Activated naive CD4-positive, alpha-beta T cell treated with anti-CD3 and anti-CD28 coated beads for 36 hours (primary cell): ENCODE measurements at regions not wholly inside any gene's neighbourhood (a gene's known extent, or its start where the extent isn't known, plus 50 kb on each side); places are given as distances from the start of the nearest gene placed in this dataset.

ENCODE experiments used
- CTCF ChIA-PET: fragments of 350-600 bp; sonication (Branson Sonifier 250); formaldehyde crosslinking; loops from one replicate; lab custom pipeline; 2021; ENCODE audit warnings: antibody characterized with exemption; lab: Charles Lee
- DNase-seq: peaks from one replicate; pipeline ENCODE4 v3.0.0-alpha.2; 2020
- H3K27ac Mint-ChIP-seq: one replicate; pipeline ENCODE4 v1.8.0; 2021; ENCODE audit warnings: mild to moderate bottlenecking, mixed read lengths
- H3K27me3 Mint-ChIP-seq: one replicate; pipeline ENCODE4 v1.8.0; 2021; ENCODE audit warnings: low read depth, mixed read lengths
- H3K36me3 Mint-ChIP-seq: one replicate; pipeline ENCODE4 v1.8.0; 2021; ENCODE audit warnings: low read depth, mixed read lengths
- H3K4me1 Mint-ChIP-seq: one replicate; pipeline ENCODE4 v1.8.0; 2021; ENCODE audit warnings: low read depth, mixed read lengths
- H3K4me3 Mint-ChIP-seq: one replicate; pipeline ENCODE4 v1.8.0; 2021; ENCODE audit warnings: mild to moderate bottlenecking, moderate library complexity, mixed read lengths
- H3K9me3 Mint-ChIP-seq: one replicate; pipeline ENCODE4 v1.8.0; 2021; ENCODE audit warnings: mixed read lengths
- intact Hi-C: fragments of 100-400 bp; cut with micrococcal nuclease; formaldehyde crosslinking; loops from one replicate; pipeline ENCODE4 v1.15.1; 2023

DNA sequence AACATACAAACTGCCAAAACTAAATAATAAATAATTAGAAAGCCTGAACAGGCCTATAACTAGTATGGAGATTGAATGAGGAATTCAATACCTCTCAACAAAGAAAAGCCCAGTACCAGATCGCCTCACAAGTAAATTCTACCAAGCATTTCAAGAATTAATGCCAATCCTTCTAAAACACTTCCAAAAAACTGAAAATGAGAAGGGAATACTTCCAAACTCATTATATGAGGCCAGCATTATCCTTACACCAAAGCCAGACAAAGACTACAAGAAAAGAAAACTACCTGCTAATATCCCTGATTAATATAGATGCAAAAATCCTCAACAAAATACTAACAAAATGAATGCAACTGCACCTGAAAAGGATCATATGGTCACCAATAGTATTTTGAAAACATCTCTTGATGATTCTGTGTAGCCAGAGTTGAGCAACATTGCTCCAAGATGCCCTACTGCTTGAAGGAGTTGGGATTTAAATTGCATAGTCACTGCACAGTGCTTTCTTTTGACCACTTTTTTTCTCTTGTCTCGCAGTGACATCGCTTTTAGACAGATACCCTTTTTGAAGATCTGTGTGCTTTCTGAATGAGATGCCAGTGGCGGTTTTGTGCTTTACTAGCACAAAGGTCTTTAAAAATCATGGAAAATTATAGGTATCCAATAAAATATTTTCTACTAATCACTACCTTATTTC is 487.2 kb upstream of the RASGRP1 start:
- intact Hi-C loops: no loop called here
- peaks cover 3% of the 10 kb centered on the region for H3K36me3 Mint-ChIP-seq
- CTCF ChIA-PET: no interaction called here
- no peaks in the 10 kb centered on the region for H3K4me1 Mint-ChIP-seq
- H3K9me3 Mint-ChIP-seq: peaks cover 10% of the 10 kb centered on the region
- no peak overlapping the region for H3K27ac Mint-ChIP-seq
- no peak overlapping the region for H3K4me3 Mint-ChIP-seq
- no peak for DNase-seq
- H3K27me3 Mint-ChIP-seq: peaks cover 2% of the 10 kb centered on the region

GRCh38 chr15:39052323-39052705 is 487.7 kb upstream of the RASGRP1 start:
- DNase-seq: no peak
- H3K4me3 Mint-ChIP-seq: no peak overlapping the region
- H3K36me3 Mint-ChIP-seq: peaks cover 3% of the 10 kb centered on the region
- H3K4me1 Mint-ChIP-seq: no peaks in the 10 kb centered on the region
- peaks cover 10% of the 10 kb centered on the region for H3K9me3 Mint-ChIP-seq
- H3K27ac Mint-ChIP-seq: no peak overlapping the region
- CTCF ChIA-PET: no interaction called here
- intact Hi-C loops: no loop called here
- peaks cover 2% of the 10 kb centered on the region for H3K27me3 Mint-ChIP-seq

DNA sequence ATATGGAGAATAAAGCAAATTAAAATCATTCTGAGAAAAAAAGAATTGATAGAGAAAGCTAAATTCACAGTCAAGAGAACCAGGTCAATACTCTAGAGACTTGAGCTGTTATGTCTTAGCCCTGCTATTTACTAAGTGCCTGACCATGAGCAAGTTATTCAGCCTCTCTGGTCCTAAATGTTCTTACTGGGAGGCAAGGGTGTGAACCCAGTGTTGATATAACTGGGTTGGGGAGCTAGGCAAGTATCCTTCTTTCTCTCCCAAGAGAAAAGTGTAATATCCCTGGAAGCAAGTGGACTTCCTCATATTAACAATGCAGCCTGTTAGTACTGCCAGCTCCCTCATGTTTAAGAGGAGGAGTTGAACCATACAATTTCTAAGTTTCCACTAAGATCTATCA is 488.9 kb upstream of the RASGRP1 start:
- no peak overlapping the region for H3K27ac Mint-ChIP-seq
- intact Hi-C loops: no loop called here

GRCh38 chr15:39054128-39054732 is 489.6 kb upstream of the RASGRP1 start:
- Mint-ChIP-seq H3K4me3 (no peak overlapping the region), H3K27me3 (peaks cover 2% of the 10 kb centered on the region), H3K27ac (no peak overlapping the region), H3K9me3 (peaks cover 7% of the 10 kb centered on the region), H3K36me3 (peaks cover 3% of the 10 kb centered on the region), H3K4me1 (no peaks in the 10 kb centered on the region)
- DNase-seq: no peak
- CTCF ChIA-PET: no interaction called here
- intact Hi-C loops: no loop called here

More for the DNA sequence above, 488.9 kb upstream of the RASGRP1 start:
- H3K4me1 Mint-ChIP-seq: no peaks in the 10 kb centered on the region
- H3K9me3 Mint-ChIP-seq: peaks cover 10% of the 10 kb centered on the region
- peaks cover 3% of the 10 kb centered on the region for H3K36me3 Mint-ChIP-seq
- peaks cover 2% of the 10 kb centered on the region for H3K27me3 Mint-ChIP-seq
- CTCF ChIA-PET: no interaction called here
- no peak overlapping the region for H3K4me3 Mint-ChIP-seq
- no peak for DNase-seq

DNA sequence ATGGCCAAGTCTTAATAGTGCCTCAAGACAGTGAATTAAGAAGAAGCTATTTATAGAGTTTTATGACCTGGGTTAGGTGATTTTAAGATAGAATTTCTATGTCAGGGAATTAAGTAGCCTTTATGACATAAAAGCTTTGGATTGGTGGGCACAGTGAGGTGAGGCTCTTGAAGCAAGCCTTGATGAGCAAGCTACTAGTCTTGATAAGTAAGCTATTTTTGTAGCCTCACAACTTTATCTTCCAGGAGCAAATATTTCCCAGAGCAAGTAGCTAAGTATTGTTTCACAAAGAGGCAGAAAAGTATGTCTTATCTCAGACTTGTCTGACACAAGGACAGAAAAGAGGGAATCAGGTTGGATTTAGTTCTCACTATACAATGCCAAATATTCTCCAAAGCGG is 491.7 kb upstream of the RASGRP1 start:
- Mint-ChIP-seq H3K36me3 (no peaks in the 10 kb centered on the region), H3K27me3 (no peaks in the 10 kb centered on the region), H3K27ac (no peak overlapping the region), H3K4me3 (no peak overlapping the region), H3K4me1 (no peaks in the 10 kb centered on the region), H3K9me3 (no peaks in the 10 kb centered on the region)
- CTCF ChIA-PET: no interaction called here
- DNase-seq: no peak
- intact Hi-C loops: no loop called here

- no peak overlapping the region for H3K4me3 Mint-ChIP-seq
- no peak for DNase-seq
Observed at GRCh38 chr15:39058351-39059131, 493.9 kb upstream of the RASGRP1 start.

GRCh38 chr15:39059917-39060316 is 495.3 kb upstream of the RASGRP1 start:
- CTCF ChIA-PET: no interaction called here
- intact Hi-C loops: no loop called here
- DNase-seq: no peak
- Mint-ChIP-seq H3K27me3 (peaks cover 4% of the 10 kb centered on the region), H3K9me3 (no peaks in the 10 kb centered on the region), H3K27ac (no peak overlapping the region), H3K36me3 (no peaks in the 10 kb centered on the region), H3K4me3 (no peak overlapping the region), H3K4me1 (no peaks in the 10 kb centered on the region)

More at GRCh38 chr15:39058351-39059131, 493.9 kb upstream of the RASGRP1 start:
- intact Hi-C loops: no loop called here
- Mint-ChIP-seq H3K27me3 (peaks cover 4% of the 10 kb centered on the region), H3K4me1 (no peaks in the 10 kb centered on the region), H3K9me3 (no peaks in the 10 kb centered on the region), H3K27ac (no peak overlapping the region), H3K36me3 (no peaks in the 10 kb centered on the region)
- CTCF ChIA-PET: no interaction called here

DNA sequence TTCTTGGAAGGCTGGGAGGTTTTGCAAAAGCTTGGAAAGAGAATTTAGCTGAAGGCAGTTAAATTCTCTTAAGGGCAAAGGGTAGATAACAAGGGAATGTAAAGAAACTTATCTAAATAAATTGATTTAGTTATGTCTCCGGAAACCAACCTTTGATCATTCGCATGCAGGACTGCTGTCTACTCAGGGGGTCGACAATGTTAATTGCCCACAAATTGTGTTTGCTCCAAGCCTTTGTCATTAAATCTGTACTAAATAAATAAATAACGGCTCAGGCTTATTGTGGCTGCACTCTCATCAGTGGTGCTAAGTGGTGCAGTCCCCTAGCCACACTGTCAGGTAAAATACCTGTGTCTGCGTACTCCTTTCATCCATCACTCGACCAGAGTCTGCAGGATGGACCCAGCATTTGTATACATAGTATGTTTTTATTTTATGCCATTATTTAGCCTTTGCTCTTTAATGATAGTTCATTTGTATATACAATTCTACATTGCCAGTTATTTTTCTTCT is 497.4 kb upstream of the RASGRP1 start:
- intact Hi-C loops: no loop called here
- Mint-ChIP-seq H3K27me3 (peaks cover 4% of the 10 kb centered on the region), H3K36me3 (no peaks in the 10 kb centered on the region), H3K27ac (no peak overlapping the region), H3K4me3 (no peak overlapping the region), H3K9me3 (no peaks in the 10 kb centered on the region), H3K4me1 (no peaks in the 10 kb centered on the region)
- CTCF ChIA-PET: no interaction called here
- no peak for DNase-seq

GRCh38 chr15:39066677-39067076 is 502.1 kb upstream of the RASGRP1 start:
- intact Hi-C loops: no loop called here
- CTCF ChIA-PET: no interaction called here
- peaks cover 2% of the 10 kb centered on the region for H3K27me3 Mint-ChIP-seq
- no peaks in the 10 kb centered on the region for H3K9me3 Mint-ChIP-seq
- H3K36me3 Mint-ChIP-seq: no peaks in the 10 kb centered on the region
- H3K4me3 Mint-ChIP-seq: no peak overlapping the region
- no peak for DNase-seq
- no peaks in the 10 kb centered on the region for H3K4me1 Mint-ChIP-seq
- H3K27ac Mint-ChIP-seq: no peak overlapping the region

DNA sequence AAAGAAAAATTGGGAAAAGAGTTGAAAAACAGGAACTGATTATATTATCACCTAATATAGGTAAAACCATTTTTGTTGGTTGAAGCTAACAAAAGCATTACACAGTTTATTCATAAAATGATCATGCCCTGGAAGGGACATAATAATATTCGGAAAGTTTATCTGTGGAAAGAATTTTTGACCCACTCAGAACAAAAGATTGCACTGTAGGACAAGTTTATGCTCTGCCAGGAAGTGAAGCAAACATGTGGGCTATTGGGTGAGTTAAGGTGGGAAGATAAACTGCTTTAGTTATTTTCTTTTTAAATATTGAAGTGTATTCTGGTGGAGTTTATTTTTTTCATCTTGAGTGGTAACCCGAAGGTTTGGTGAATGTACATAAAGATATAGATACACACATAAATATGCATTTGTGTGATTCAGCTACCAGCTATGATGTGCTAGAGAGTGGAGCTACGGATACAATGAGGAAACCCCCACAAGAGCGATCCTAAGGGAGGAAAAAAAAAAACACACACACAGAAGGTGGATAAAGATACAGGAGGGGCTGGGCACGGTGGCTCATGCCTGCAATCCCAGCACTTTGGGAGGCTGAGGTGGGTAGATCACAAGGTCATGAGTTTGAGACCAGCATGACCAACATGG is 506.4 kb upstream of the THBS1 start:
- peaks cover 12% of the 10 kb centered on the region for H3K27me3 Mint-ChIP-seq
- no peaks in the 10 kb centered on the region for H3K4me1 Mint-ChIP-seq
- no peak for DNase-seq
- H3K27ac Mint-ChIP-seq: no peak overlapping the region
- CTCF ChIA-PET: no interaction called here
- intact Hi-C loops: no loop called here
- H3K9me3 Mint-ChIP-seq: no peaks in the 10 kb centered on the region
- H3K4me3 Mint-ChIP-seq: no peak overlapping the region
- no peaks in the 10 kb centered on the region for H3K36me3 Mint-ChIP-seq

DNA sequence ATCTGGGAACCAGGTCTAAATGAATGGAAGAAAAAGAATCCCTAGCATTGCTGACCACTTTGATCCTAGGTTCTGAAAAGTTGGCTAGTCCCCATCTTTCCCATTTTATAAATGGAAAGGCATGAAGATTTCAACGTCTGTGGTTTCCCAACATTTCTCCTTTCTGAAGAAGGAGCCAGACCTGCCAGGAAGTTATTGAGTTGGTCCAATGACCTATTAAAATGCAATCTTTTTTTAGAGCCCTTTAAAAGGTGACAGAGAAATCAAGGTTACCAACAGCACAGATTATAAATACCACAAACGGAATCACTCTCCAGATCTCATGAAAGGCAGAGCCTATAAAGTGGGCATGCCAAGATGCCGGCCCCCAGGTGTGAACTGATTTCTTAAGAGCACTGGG is 505.6 kb upstream of the THBS1 start:
- intact Hi-C loops: no loop called here
- Mint-ChIP-seq H3K27ac (no peak overlapping the region), H3K4me3 (no peak overlapping the region), H3K27me3 (peaks cover 12% of the 10 kb centered on the region), H3K9me3 (no peaks in the 10 kb centered on the region), H3K36me3 (no peaks in the 10 kb centered on the region), H3K4me1 (no peaks in the 10 kb centered on the region)
- DNase-seq: no peak
- CTCF ChIA-PET: no interaction called here

DNA sequence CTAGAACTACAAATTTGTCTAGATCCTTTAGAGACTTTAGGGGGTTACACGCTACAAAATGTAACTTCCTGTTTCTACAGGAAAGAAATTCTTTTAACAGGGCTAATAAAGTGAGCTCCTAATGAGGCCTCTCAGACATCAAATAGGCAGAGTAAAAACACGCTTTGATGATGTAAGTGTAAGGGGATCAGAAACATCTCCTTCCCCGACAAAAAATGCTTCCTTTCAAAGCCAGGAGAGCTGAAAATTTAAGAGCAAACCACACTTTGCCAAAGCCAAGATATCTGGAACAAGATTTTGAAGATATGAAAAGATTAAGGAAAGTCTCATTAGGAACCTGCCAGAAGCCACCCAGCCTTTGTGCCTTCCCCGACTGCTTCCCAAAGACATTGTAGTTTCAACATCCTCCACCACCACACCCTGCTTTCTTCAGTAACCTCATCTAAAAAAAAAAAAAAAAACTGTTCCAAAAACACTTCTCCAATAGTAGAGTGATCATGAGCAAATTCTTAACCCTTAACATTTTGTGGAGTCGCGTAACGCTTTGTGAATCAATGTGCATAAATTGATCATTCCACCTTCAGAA is 505.0 kb upstream of the THBS1 start:
- Mint-ChIP-seq H3K4me3 (no peak overlapping the region), H3K4me1 (no peaks in the 10 kb centered on the region), H3K9me3 (no peaks in the 10 kb centered on the region), H3K27ac (no peak overlapping the region), H3K36me3 (no peaks in the 10 kb centered on the region), H3K27me3 (peaks cover 12% of the 10 kb centered on the region)
- intact Hi-C loops: no loop called here
- no peak for DNase-seq
- CTCF ChIA-PET: no interaction called here
